ENCODE measurements at regions not wholly inside any gene's neighbourhood (a gene's known extent, or its start where the extent isn't known, plus 50 kb on each side); places are given as distances from the start of the nearest gene placed in this dataset.

DNA sequence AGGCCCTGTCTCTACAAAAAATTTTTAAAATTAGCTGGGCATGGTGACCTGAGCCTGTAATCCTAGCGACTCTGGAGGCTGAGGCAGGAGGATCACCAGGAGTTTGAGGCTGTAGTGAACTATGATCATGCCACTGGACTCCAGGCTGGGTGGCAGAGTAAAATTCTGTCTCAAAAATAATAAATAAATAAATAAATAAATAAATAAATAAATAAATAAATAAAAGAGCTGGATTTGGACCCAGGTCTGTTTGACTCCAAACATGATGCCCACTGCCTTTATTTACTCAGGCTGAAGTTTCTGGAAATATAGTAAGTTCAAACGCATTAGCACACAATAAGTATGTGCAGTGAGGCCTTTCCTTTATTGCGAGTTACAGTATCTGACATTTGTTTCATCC, 75.0 kb downstream of the THNSL2 start:
- TF ChIP-seq, protein P1, sequence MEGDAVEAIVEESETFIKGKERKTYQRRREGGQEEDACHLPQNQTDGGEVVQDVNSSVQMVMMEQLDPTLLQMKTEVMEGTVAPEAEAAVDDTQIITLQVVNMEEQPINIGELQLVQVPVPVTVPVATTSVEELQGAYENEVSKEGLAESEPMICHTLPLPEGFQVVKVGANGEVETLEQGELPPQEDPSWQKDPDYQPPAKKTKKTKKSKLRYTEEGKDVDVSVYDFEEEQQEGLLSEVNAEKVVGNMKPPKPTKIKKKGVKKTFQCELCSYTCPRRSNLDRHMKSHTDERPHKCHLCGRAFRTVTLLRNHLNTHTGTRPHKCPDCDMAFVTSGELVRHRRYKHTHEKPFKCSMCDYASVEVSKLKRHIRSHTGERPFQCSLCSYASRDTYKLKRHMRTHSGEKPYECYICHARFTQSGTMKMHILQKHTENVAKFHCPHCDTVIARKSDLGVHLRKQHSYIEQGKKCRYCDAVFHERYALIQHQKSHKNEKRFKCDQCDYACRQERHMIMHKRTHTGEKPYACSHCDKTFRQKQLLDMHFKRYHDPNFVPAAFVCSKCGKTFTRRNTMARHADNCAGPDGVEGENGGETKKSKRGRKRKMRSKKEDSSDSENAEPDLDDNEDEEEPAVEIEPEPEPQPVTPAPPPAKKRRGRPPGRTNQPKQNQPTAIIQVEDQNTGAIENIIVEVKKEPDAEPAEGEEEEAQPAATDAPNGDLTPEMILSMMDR (IDR thresholded peaks at IDR 0.05; ENCODE audit: insufficient read depth, low read length) = no peak
- TF ChIP-seq POLR2AphosphoS5 (IDR thresholded peaks at IDR 0.05; ENCODE audit: low read depth) = no peak
- TF ChIP-seq, protein P2, sequence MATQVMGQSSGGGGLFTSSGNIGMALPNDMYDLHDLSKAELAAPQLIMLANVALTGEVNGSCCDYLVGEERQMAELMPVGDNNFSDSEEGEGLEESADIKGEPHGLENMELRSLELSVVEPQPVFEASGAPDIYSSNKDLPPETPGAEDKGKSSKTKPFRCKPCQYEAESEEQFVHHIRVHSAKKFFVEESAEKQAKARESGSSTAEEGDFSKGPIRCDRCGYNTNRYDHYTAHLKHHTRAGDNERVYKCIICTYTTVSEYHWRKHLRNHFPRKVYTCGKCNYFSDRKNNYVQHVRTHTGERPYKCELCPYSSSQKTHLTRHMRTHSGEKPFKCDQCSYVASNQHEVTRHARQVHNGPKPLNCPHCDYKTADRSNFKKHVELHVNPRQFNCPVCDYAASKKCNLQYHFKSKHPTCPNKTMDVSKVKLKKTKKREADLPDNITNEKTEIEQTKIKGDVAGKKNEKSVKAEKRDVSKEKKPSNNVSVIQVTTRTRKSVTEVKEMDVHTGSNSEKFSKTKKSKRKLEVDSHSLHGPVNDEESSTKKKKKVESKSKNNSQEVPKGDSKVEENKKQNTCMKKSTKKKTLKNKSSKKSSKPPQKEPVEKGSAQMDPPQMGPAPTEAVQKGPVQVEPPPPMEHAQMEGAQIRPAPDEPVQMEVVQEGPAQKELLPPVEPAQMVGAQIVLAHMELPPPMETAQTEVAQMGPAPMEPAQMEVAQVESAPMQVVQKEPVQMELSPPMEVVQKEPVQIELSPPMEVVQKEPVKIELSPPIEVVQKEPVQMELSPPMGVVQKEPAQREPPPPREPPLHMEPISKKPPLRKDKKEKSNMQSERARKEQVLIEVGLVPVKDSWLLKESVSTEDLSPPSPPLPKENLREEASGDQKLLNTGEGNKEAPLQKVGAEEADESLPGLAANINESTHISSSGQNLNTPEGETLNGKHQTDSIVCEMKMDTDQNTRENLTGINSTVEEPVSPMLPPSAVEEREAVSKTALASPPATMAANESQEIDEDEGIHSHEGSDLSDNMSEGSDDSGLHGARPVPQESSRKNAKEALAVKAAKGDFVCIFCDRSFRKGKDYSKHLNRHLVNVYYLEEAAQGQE (IDR thresholded peaks at IDR 0.05; ENCODE audit: insufficient replicate concordance, low read depth) = no peak

Data from HL-60 (cell line).